Glutamatergic neuron (in vitro differentiated cells): ENCODE measurements at regions not wholly inside any gene's neighbourhood (a gene's known extent, or its start where the extent isn't known, plus 50 kb on each side); places are given as distances from the start of the nearest gene placed in this dataset.

Experiments
- DNase-seq: peaks from one replicate; pipeline ENCODE4 v3.0.0; 2022
- H3K27ac Mint-ChIP-seq: one replicate; pipeline ENCODE4 v1.8.0; 2020; ENCODE audit warnings: mild to moderate bottlenecking, mixed read lengths, inconsistent platforms; ENCODE audit not compliant: unreplicated experiment
- H3K27me3 Mint-ChIP-seq: one replicate; pipeline ENCODE4 v1.8.0; 2020; ENCODE audit warnings: mild to moderate bottlenecking, moderate library complexity, mixed read lengths, inconsistent platforms; ENCODE audit not compliant: unreplicated experiment
- H3K36me3 Mint-ChIP-seq: one replicate; pipeline ENCODE4 v1.8.0; 2020; ENCODE audit warnings: mild to moderate bottlenecking, mixed read lengths, inconsistent platforms; ENCODE audit not compliant: unreplicated experiment
- H3K4me1 Mint-ChIP-seq: one replicate; pipeline ENCODE4 v1.8.0; 2020; ENCODE audit warnings: mild to moderate bottlenecking, low read depth, mixed read lengths, inconsistent platforms; ENCODE audit not compliant: unreplicated experiment
- H3K4me3 Mint-ChIP-seq: one replicate; pipeline ENCODE4 v1.8.0; 2020; ENCODE audit warnings: mild to moderate bottlenecking, mixed read lengths, inconsistent platforms; ENCODE audit not compliant: unreplicated experiment
- H3K9me3 Mint-ChIP-seq: one replicate; pipeline ENCODE4 v1.8.0; 2020; ENCODE audit warnings: mild to moderate bottlenecking, moderate library complexity, mixed read lengths, inconsistent platforms; ENCODE audit not compliant: unreplicated experiment
- CTCF ChIP-seq: fragments of 200-600 bp; sonication (generic); IDR thresholded peaks from one replicate; pipeline ENCODE4 v1.5.0; 2021; ENCODE audit not compliant: partially characterized antibody, unreplicated experiment

GRCh38 chr4:117264072-117264471 is 178.7 kb upstream of the TRAM1L1 start:
- Mint-ChIP-seq H3K4me3 (no peak overlapping the region), H3K27ac (no peak overlapping the region), H3K36me3 (no peaks in the 10 kb centered on the region), H3K27me3 (no peaks in the 10 kb centered on the region), H3K9me3 (no peaks in the 10 kb centered on the region), H3K4me1 (no peaks in the 10 kb centered on the region)
- TF ChIP-seq CTCF = no peak
- DNase-seq = no peak

- Mint-ChIP-seq H3K27me3 (no peaks in the 10 kb centered on the region), H3K4me1 (no peaks in the 10 kb centered on the region), H3K27ac (no peak overlapping the region), H3K9me3 (no peaks in the 10 kb centered on the region), H3K4me3 (no peak overlapping the region), H3K36me3 (no peaks in the 10 kb centered on the region)
- TF ChIP-seq CTCF = no peak
- DNase-seq = no peak
Observed at GRCh38 chr4:117267317-117267716, 181.9 kb upstream of the TRAM1L1 start.

GRCh38 chr4:117284736-117285135 is 199.4 kb upstream of the TRAM1L1 start:
- H3K36me3 Mint-ChIP-seq = no peaks in the 10 kb centered on the region
- H3K27me3 Mint-ChIP-seq = peaks cover 2% of the 10 kb centered on the region
- DNase-seq = no peak
- TF ChIP-seq CTCF = no peak
- H3K9me3 Mint-ChIP-seq = no peaks in the 10 kb centered on the region
- no peak overlapping the region for H3K4me3 Mint-ChIP-seq
- no peaks in the 10 kb centered on the region for H3K4me1 Mint-ChIP-seq
- no peak overlapping the region for H3K27ac Mint-ChIP-seq

- H3K4me1 Mint-ChIP-seq = peaks cover 6% of the 10 kb centered on the region
- no peak overlapping the region for H3K27ac Mint-ChIP-seq
- peaks cover 9% of the 10 kb centered on the region for H3K36me3 Mint-ChIP-seq
- H3K9me3 Mint-ChIP-seq = no peaks in the 10 kb centered on the region
- H3K27me3 Mint-ChIP-seq = no peaks in the 10 kb centered on the region
- no peak for DNase-seq
- H3K4me3 Mint-ChIP-seq = no peak overlapping the region
- no peak for TF ChIP-seq CTCF
Observed at GRCh38 chr4:117293784-117294183, 208.4 kb upstream of the TRAM1L1 start.

GRCh38 chr4:117302226-117302625 is 216.8 kb upstream of the TRAM1L1 start:
- Mint-ChIP-seq H3K4me3 (no peak overlapping the region), H3K27ac (no peak overlapping the region), H3K4me1 (no peaks in the 10 kb centered on the region), H3K27me3 (peaks cover 1% of the 10 kb centered on the region), H3K9me3 (no peaks in the 10 kb centered on the region), H3K36me3 (peaks cover 1% of the 10 kb centered on the region)
- DNase-seq = no peak
- no peak for TF ChIP-seq CTCF
